ENCODE measurements at regions not wholly inside any gene's neighbourhood (a gene's known extent, or its start where the extent isn't known, plus 50 kb on each side); places are given as distances from the start of the nearest gene placed in this dataset.

GRCh38 chr10:42952931-42953683 is 123.8 kb upstream of the RET start:
- DNase-seq, result no peak

GRCh38 chr10:42953684-42954674 is 122.9 kb upstream of the RET start:
- no peak for DNase-seq

- DNase-seq, result no peak
These were observed 121.9 kb upstream of the RET start for GRCh38 chr10:42954766-42955492.

- DNase-seq, result no peak
These were observed 121.4 kb upstream of the RET start for GRCh38 chr10:42955493-42955889.

- DNase-seq, result no peak
These were observed 120.8 kb upstream of the RET start for GRCh38 chr10:42956045-42956444.

GRCh38 chr10:42958142-42958868 is 118.6 kb upstream of the RET start:
- DNase-seq, result no peak

- DNase-seq, result no peak
These were observed 117.0 kb upstream of the RET start for GRCh38 chr10:42959833-42960232.

GRCh38 chr10:42960491-42960990 is 116.3 kb upstream of the RET start:
- no peak for DNase-seq

GRCh38 chr10:42960991-42961795 is 115.7 kb upstream of the RET start:
- no peak for DNase-seq

GRCh38 chr10:42961796-42962109 is 115.1 kb upstream of the RET start:
- DNase-seq, result no peak

GRCh38 chr10:42962110-42962901 is 114.6 kb upstream of the RET start:
- DNase-seq, result no peak

GRCh38 chr10:42962902-42963231 is 114.0 kb upstream of the RET start:
- DNase-seq, result no peak

- DNase-seq, result no peak
These were observed 113.6 kb upstream of the RET start for GRCh38 chr10:42963312-42963711.

- DNase-seq, result no peak
These were observed 107.7 kb upstream of the RET start for GRCh38 chr10:42969147-42969546.

- DNase-seq, result no peak
These were observed 107.0 kb upstream of the RET start for GRCh38 chr10:42969909-42970308.

- no peak for DNase-seq
These were observed 106.2 kb upstream of the RET start for GRCh38 chr10:42970451-42971250.

- no peak for DNase-seq
These were observed 105.6 kb upstream of the RET start for GRCh38 chr10:42971251-42971599.

GRCh38 chr10:42972946-42973345 is 103.9 kb upstream of the RET start:
- DNase-seq, result no peak

- DNase-seq, result no peak
These were observed 103.5 kb upstream of the RET start for GRCh38 chr10:42973411-42973810.

All from dermis blood vessel endothelial cell (primary cell).